ENCODE measurements at regions not wholly inside any gene's neighbourhood (a gene's known extent, or its start where the extent isn't known, plus 50 kb on each side); places are given as distances from the start of the nearest gene placed in this dataset.

DNA sequence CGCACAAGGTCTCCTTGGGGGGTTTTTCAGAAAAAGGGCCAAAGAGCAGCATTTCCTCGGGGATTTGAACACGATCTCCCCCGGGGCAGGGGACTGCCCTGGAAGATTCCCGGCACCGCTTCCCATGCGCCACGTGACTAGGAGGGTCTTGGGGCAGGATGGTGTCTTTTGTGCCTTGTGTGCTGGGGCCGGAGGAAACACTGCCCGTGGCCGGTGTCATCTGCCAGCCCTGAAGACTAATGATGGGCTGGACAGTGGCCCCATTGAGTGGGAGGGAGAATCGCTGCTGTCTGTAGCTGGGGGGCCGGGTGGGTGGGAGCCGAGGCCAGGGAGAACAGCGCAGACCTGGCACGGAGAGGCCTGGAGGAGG is 315.1 kb downstream of the SEC14L1 start:
- H3K4me1 ChIP-seq (ENCODE audit: control extremely low read depth in 1 of 4, control insufficient read depth in 4 of 4, insufficient read depth in 4 of 4, low read length in 3 of 4): peaks cover 3 to 96% (median 93%) of the 10 kb centered on the region in 4 experiments
- H3K4me3 ChIP-seq (ENCODE audit: control insufficient read depth in 1 of 7, extremely low read depth in 1 of 7, insufficient read depth in 4 of 7, low read depth in 2 of 7, low read length in 6 of 7): no peak overlapping the region
- H3K36me3 ChIP-seq (ENCODE audit: control insufficient read depth in 4 of 4, insufficient read depth in 4 of 4, low read length in 3 of 4): peaks cover 0 to 17% (median 2%) of the 10 kb centered on the region in 4 experiments
- ChIA-PET POLR2A (no interaction called here), CTCF (no interaction called here)
- H3K27me3 ChIP-seq (replicated peaks in 2 of 5; ENCODE audit: control insufficient read depth in 4 of 5, insufficient read depth in 5 of 5, low read length in 4 of 5): no peaks in the 10 kb centered on the region
- H3K9me3 ChIP-seq (ENCODE audit: control extremely low read depth in 1 of 5, control insufficient read depth in 4 of 5, insufficient read depth in 2 of 5, low read depth in 1 of 5, low read length in 4 of 5): no peaks in the 10 kb centered on the region
- no peak overlapping the region for H3K27ac ChIP-seq (ENCODE audit: insufficient read depth in 1 of 2, low read depth in 1 of 2, low read length in 2 of 2, poor library complexity in 1 of 2, severe bottlenecking in 2 of 2)
- no peak for DNase-seq
- 95% methylated on average over 16 of the region's 16 CpGs for WGBS (ENCODE audit: insufficient coverage)

DNA sequence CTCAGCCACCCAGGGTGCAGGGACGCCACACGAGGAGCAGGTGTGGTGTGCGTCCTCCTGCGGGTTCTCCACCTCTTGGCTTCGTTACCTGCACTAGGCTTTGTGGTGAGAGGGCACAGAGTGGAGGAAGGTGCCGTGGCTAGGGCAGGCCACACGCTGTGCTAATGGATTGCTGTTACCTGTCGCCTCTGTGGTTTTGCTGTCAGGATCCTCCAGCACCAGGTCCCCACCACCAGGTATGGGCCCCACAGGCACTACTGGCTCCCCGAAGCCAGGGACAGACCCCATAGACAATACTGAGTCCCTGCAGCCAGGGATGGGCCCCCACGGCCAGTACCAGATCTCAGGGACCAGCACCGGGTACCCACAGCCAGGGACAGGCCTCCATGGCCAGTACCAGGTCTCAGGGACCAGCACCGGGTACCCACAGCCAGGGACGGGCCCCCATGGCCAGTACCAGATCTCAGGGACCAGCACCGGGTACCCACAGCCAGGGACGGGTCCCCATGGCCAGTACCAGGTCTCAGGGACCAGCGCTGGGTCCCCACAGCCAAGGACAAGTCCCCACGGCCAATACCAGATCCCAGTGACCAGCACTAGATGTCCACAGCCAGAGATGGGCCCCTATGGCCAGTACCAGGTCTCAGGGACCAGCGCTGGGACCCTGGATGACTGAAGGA is 315.6 kb downstream of the SEC14L1 start:
- Histone ChIP-seq H3K4me1 (ENCODE audit: control extremely low read depth in 1 of 4, control insufficient read depth in 4 of 4, insufficient read depth in 4 of 4, low read length in 3 of 4) (peaks cover 5 to 96% (median 92%) of the 10 kb centered on the region in 4 experiments), H3K27ac (ENCODE audit: insufficient read depth in 1 of 2, low read depth in 1 of 2, low read length in 2 of 2, poor library complexity in 1 of 2, severe bottlenecking in 2 of 2) (no peak overlapping the region), H3K36me3 (ENCODE audit: control insufficient read depth in 4 of 4, insufficient read depth in 4 of 4, low read length in 3 of 4) (peaks cover 0 to 17% (median 2%) of the 10 kb centered on the region in 4 experiments), H3K27me3 (replicated peaks in 2 of 5; ENCODE audit: control insufficient read depth in 4 of 5, insufficient read depth in 5 of 5, low read length in 4 of 5) (no peaks in the 10 kb centered on the region), H3K9me3 (ENCODE audit: control extremely low read depth in 1 of 5, control insufficient read depth in 4 of 5, insufficient read depth in 2 of 5, low read depth in 1 of 5, low read length in 4 of 5) (no peaks in the 10 kb centered on the region), H3K4me3 (ENCODE audit: control insufficient read depth in 1 of 7, extremely low read depth in 1 of 7, insufficient read depth in 4 of 7, low read depth in 2 of 7, low read length in 6 of 7) (no peak overlapping the region)
- DNase-seq: no peak
- POLR2A ChIA-PET: no interaction called here
- CTCF ChIA-PET: interaction anchor here (0.8 kb wide), 1 partner anchor 9 kb away, joined by 4 read pairs; no protein-coding TSS in a partner anchor
- WGBS (ENCODE audit: insufficient coverage): 95% methylated on average over 13 of the region's 18 CpGs

DNA sequence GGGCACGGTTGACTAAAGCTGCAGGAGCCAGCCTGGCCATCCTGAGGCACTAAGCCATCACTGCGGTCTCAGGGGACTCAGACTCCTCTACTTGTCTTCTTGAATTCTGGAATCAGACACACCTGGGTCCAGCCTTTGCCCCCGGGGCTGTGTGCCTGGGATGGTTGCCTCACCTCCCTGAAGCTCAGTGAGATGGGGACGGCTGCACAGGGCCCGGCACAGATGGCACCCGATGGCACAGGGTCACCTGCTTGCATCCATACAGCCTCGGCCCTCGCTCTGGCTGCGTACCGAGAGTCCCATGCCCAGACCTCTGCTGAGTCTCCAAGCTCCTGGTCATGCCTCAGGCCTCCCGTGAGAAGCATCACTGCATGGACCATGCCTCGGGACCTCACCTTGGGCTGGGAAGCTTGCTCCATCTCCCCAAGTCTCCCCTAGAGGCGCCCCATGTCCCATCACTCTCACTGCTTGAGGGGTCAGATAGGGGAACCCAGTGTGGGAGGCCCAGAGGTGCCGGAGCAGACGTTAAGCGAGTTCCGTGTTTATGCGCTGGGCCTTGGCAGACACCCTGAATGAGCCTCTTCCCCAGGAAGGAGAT is 316.3 kb downstream of the SEC14L1 start:
- no peaks in the 10 kb centered on the region for H3K9me3 ChIP-seq (ENCODE audit: control extremely low read depth in 1 of 5, control insufficient read depth in 4 of 5, insufficient read depth in 2 of 5, low read depth in 1 of 5, low read length in 4 of 5)
- H3K4me3 ChIP-seq (ENCODE audit: control insufficient read depth in 1 of 7, extremely low read depth in 1 of 7, insufficient read depth in 4 of 7, low read depth in 2 of 7, low read length in 6 of 7): peak overlapping the region in 4 of 7 experiments; percentile 21 to 55 (median 30)
- ChIA-PET POLR2A (no interaction called here), CTCF (interaction anchor here (0.8 kb wide), 1 partner anchor 9 kb away, joined by 4 read pairs; no protein-coding TSS in a partner anchor)
- peak; percentile 38 to 65 (median 59) for DNase-seq
- WGBS (ENCODE audit: insufficient coverage): 51% methylated on average over 16 of the region's 18 CpGs
- H3K4me1 ChIP-seq (ENCODE audit: control extremely low read depth in 1 of 4, control insufficient read depth in 4 of 4, insufficient read depth in 4 of 4, low read length in 3 of 4): peaks cover 11 to 96% (median 92%) of the 10 kb centered on the region in 4 experiments
- peaks cover 0 to 17% (median 2%) of the 10 kb centered on the region in 4 experiments for H3K36me3 ChIP-seq (ENCODE audit: control insufficient read depth in 4 of 4, insufficient read depth in 4 of 4, low read length in 3 of 4)
- H3K27ac ChIP-seq (ENCODE audit: insufficient read depth in 1 of 2, low read depth in 1 of 2, low read length in 2 of 2, poor library complexity in 1 of 2, severe bottlenecking in 2 of 2): peak overlapping the region in 1 of 2 experiments; percentile 27
- no peaks in the 10 kb centered on the region for H3K27me3 ChIP-seq (replicated peaks in 2 of 5; ENCODE audit: control insufficient read depth in 4 of 5, insufficient read depth in 5 of 5, low read length in 4 of 5)

DNA sequence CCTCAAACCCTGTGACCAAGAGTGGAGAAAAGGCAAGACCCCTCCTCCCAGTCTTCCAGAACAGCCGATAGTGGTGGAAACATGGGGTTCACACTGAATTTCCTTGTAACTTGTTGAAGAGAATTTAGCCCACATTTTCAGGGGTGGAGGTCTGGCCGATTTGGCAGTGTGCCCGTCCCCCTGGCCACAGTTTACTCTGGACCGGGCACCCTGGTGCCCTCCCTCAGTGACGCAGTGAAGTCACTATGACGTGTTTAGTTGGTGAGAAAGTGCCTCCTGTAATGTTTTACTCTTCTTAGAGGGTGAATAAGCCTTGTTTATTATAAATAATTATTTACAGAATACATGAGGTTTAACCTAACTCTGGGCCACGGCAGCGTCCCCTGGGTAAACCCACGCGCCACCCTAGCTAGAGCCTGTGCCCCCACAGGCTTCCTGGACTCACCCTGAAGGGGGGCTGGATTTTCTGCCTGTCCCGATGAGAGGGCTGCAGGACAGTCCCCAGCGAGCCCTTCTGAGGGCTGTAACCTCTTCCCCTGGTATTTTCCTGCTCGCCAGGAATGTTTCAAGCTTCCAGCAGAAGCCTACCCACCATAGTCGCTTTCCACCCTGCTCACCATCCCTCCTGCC is 316.9 kb downstream of the SEC14L1 start:
- H3K4me3 ChIP-seq (ENCODE audit: control insufficient read depth in 1 of 7, extremely low read depth in 1 of 7, insufficient read depth in 4 of 7, low read depth in 2 of 7, low read length in 6 of 7): peak overlapping the region in 3 of 7 experiments; percentile 21 to 55 (median 28)
- peaks cover 0 to 17% (median 2%) of the 10 kb centered on the region in 4 experiments for H3K36me3 ChIP-seq (ENCODE audit: control insufficient read depth in 4 of 4, insufficient read depth in 4 of 4, low read length in 3 of 4)
- ChIA-PET CTCF (interaction anchor here (1.4 to 1.5 kb wide), 2 partner anchors 17 to 28 kb away, joined by 3 to 7 read pairs; no protein-coding TSS in a partner anchor), POLR2A (no interaction called here)
- WGBS (ENCODE audit: insufficient coverage): 36% methylated on average over 10 of the region's 14 CpGs
- H3K27ac ChIP-seq (ENCODE audit: insufficient read depth in 1 of 2, low read depth in 1 of 2, low read length in 2 of 2, poor library complexity in 1 of 2, severe bottlenecking in 2 of 2): peak overlapping the region in 1 of 2 experiments; percentile 27
- DNase-seq: no peak
- H3K4me1 ChIP-seq (ENCODE audit: control extremely low read depth in 1 of 4, control insufficient read depth in 4 of 4, insufficient read depth in 4 of 4, low read length in 3 of 4): peaks cover 12 to 96% (median 92%) of the 10 kb centered on the region in 4 experiments
- H3K9me3 ChIP-seq (ENCODE audit: control extremely low read depth in 1 of 5, control insufficient read depth in 4 of 5, insufficient read depth in 2 of 5, low read depth in 1 of 5, low read length in 4 of 5): no peaks in the 10 kb centered on the region
- no peaks in the 10 kb centered on the region for H3K27me3 ChIP-seq (replicated peaks in 2 of 5; ENCODE audit: control insufficient read depth in 4 of 5, insufficient read depth in 5 of 5, low read length in 4 of 5)

DNA sequence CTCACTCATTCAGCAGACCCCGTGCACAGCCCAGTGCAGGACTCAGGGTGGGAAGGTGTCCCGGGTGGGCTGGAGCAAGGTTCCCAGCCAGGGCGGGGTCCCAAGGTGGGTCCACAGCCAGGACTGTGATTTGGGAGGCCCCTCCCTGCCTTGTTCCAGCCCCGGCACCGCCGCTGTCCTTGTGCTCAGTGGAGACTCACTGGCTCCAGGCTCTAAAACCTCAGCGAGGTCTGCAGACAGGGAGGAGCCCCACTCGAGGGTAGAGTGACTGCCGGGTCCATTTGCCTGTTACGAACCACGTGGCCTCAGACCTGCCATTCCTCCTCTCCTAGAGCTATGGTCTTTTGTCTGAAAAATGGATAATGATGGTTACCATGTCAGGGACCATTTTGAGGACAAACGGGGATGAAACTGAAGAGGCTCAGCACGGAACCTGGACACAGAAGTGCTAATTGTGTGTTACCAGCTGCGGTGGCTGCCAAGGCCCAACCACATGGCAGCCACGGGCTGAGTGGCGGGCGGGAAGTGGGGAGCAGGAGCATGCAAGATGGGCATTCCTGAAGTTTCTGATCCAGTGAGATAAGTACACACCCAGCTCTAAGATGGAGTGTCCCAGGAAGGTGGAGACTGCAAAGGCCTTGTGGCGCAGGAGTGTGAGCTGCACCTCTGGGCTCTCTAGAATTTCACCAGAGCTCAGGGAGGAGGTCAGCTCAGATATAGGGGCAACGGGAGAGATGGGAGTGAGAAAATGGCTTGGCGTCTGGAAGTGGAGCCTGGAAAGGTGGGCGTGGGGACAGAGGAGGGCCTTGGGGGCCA is 317.6 kb downstream of the SEC14L1 start:
- Histone ChIP-seq H3K36me3 (ENCODE audit: control insufficient read depth in 4 of 4, insufficient read depth in 4 of 4, low read length in 3 of 4) (peaks cover 0 to 17% (median 2%) of the 10 kb centered on the region in 4 experiments), H3K4me3 (ENCODE audit: control insufficient read depth in 1 of 7, extremely low read depth in 1 of 7, insufficient read depth in 4 of 7, low read depth in 2 of 7, low read length in 6 of 7) (no peak overlapping the region), H3K9me3 (ENCODE audit: control extremely low read depth in 1 of 5, control insufficient read depth in 4 of 5, insufficient read depth in 2 of 5, low read depth in 1 of 5, low read length in 4 of 5) (no peaks in the 10 kb centered on the region), H3K27me3 (replicated peaks in 2 of 5; ENCODE audit: control insufficient read depth in 4 of 5, insufficient read depth in 5 of 5, low read length in 4 of 5) (no peaks in the 10 kb centered on the region), H3K27ac (ENCODE audit: insufficient read depth in 1 of 2, low read depth in 1 of 2, low read length in 2 of 2, poor library complexity in 1 of 2, severe bottlenecking in 2 of 2) (peak overlapping the region in 1 of 2 experiments; percentile 2), H3K4me1 (ENCODE audit: control extremely low read depth in 1 of 4, control insufficient read depth in 4 of 4, insufficient read depth in 4 of 4, low read length in 3 of 4) (peaks cover 18 to 96% (median 92%) of the 10 kb centered on the region in 4 experiments)
- 73% methylated on average over 21 of the region's 21 CpGs for WGBS (ENCODE audit: insufficient coverage)
- POLR2A ChIA-PET: interaction anchor here (1.2 kb wide), 1 partner anchor 13 kb away, joined by 3 read pairs; no protein-coding TSS in a partner anchor
- no peak for DNase-seq
- CTCF ChIA-PET: interaction anchor here (0.7 to 3.0 kb wide), 5 partner anchors 11 to 58 kb away, joined by 3 to 9 read pairs (median 3); no protein-coding TSS in a partner anchor

DNA sequence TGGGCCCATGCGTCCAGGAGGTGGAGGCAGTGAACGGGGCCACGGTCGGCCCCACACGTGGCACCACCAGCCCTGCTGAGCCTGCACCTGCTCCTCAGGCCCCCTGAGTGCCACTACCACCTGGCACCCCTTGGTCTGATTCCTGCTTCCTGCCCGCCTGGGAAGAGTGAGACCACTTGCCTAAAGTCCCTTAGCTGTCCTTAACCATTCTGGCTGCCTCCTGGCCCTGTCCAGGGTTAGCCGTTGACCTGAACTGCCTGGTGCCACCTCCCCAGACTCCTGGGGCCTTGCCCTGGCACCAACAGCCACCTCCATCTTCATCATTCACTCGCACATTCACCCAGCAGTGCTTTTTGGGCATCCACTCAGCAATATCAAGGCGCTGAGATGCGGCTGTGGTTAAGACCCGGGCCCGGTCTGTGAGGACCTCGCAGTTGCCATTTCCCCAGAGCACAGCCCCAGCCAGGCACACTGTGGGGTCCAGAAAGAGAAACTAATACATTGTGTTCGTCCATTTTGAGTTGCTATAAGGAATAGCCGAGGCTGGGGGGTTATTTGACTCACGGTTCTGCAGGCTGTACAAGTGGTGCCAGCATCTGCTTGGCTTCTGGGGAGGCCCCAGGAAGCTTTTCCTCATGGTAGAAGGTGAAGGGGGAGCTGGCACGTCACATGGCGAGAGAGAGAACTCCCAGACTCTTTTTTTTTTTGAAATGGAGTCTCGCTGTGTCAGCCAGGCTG is 318.4 kb downstream of the SEC14L1 start:
- CTCF ChIA-PET: interaction anchor here (0.7 to 3.0 kb wide), 10 partner anchors 8 to 58 kb away, joined by 3 to 9 read pairs (median 3); no protein-coding TSS in a partner anchor
- POLR2A ChIA-PET: interaction anchor here (0.6 to 1.2 kb wide), 2 partner anchors 14 to 127 kb away, joined by 3 to 10 read pairs; no protein-coding TSS in a partner anchor
- Histone ChIP-seq H3K27me3 (replicated peaks in 2 of 5; ENCODE audit: control insufficient read depth in 4 of 5, insufficient read depth in 5 of 5, low read length in 4 of 5) (no peaks in the 10 kb centered on the region), H3K4me3 (ENCODE audit: control insufficient read depth in 1 of 7, extremely low read depth in 1 of 7, insufficient read depth in 4 of 7, low read depth in 2 of 7, low read length in 6 of 7) (no peak overlapping the region), H3K9me3 (ENCODE audit: control extremely low read depth in 1 of 5, control insufficient read depth in 4 of 5, insufficient read depth in 2 of 5, low read depth in 1 of 5, low read length in 4 of 5) (no peaks in the 10 kb centered on the region), H3K4me1 (ENCODE audit: control extremely low read depth in 1 of 4, control insufficient read depth in 4 of 4, insufficient read depth in 4 of 4, low read length in 3 of 4) (peaks cover 18 to 94% (median 88%) of the 10 kb centered on the region in 4 experiments), H3K27ac (ENCODE audit: insufficient read depth in 1 of 2, low read depth in 1 of 2, low read length in 2 of 2, poor library complexity in 1 of 2, severe bottlenecking in 2 of 2) (peak overlapping the region in 1 of 2 experiments; percentile 2), H3K36me3 (ENCODE audit: control insufficient read depth in 4 of 4, insufficient read depth in 4 of 4, low read length in 3 of 4) (peaks cover 0 to 17% (median 2%) of the 10 kb centered on the region in 4 experiments)
- WGBS (ENCODE audit: insufficient coverage): 96% methylated on average over 17 of the region's 19 CpGs
- no peak for DNase-seq
